Vagina (tissue), 2 donors: ENCODE measurements at regions not wholly inside any gene's neighbourhood (a gene's known extent, or its start where the extent isn't known, plus 50 kb on each side); places are given as distances from the start of the nearest gene placed in this dataset.

Experiments
- POLR2AphosphoS5 ChIP-seq, 2 donors: sonication (generic); formaldehyde crosslinking; IDR thresholded peaks; one replicate each; pipeline ENCODE4 v1.9.0; 2017; ENCODE audit warnings: antibody characterized with exemption in 2 of 2, mild to moderate bottlenecking in 2 of 2, low read depth in 1 of 2; ENCODE audit not compliant: insufficient read depth in 1 of 2
- TF ChIP-seq, protein P1 (sequence below), 3 experiments: fragments of 450-650 bp in 2 of 3; fragments of 200-600 bp in 1 of 3; sonication (generic) in 1 of 3; IDR thresholded peaks; one replicate each; pipeline ENCODE4 v1.5.1; 2017 to 2019; ENCODE audit warnings: antibody characterized with exemption in 3 of 3, mild to moderate bottlenecking in 2 of 3, moderate library complexity in 2 of 3

DNA sequence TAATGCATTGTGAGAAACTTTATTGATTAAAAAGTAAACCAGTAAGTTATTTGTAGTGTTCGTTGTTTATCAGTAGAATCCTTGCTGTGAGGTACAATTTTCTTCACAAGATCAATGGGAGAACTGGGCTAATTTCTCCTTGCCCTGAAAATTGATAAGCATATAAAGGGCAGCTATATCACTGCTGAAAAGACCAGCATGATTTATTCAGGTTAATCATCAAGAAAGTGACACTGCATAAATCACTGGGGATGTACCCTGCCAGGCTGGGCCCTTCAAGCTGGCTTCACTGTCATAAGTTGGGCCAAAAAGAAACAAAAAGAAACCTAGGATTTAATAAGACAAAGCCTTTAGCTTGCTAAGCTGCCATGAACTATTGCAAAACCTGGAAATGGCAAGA lies 746.7 kb downstream of the STPG2 start:
- TF ChIP-seq, protein P1, sequence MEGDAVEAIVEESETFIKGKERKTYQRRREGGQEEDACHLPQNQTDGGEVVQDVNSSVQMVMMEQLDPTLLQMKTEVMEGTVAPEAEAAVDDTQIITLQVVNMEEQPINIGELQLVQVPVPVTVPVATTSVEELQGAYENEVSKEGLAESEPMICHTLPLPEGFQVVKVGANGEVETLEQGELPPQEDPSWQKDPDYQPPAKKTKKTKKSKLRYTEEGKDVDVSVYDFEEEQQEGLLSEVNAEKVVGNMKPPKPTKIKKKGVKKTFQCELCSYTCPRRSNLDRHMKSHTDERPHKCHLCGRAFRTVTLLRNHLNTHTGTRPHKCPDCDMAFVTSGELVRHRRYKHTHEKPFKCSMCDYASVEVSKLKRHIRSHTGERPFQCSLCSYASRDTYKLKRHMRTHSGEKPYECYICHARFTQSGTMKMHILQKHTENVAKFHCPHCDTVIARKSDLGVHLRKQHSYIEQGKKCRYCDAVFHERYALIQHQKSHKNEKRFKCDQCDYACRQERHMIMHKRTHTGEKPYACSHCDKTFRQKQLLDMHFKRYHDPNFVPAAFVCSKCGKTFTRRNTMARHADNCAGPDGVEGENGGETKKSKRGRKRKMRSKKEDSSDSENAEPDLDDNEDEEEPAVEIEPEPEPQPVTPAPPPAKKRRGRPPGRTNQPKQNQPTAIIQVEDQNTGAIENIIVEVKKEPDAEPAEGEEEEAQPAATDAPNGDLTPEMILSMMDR (IDR thresholded peaks at IDR 0.05): no peak
- TF ChIP-seq POLR2AphosphoS5 (IDR thresholded peaks at IDR 0.05; ENCODE audit: insufficient read depth in 1 of 2, low read depth in 1 of 2): no peak
